Esophagus squamous epithelium (tissue), 5 donors: ENCODE measurements at regions not wholly inside any gene's neighbourhood (a gene's known extent, or its start where the extent isn't known, plus 50 kb on each side); places are given as distances from the start of the nearest gene placed in this dataset.

ENCODE experiments used
- DNase-seq: peaks from one replicate; lab custom pipeline; 2025; lab: John Stamatoyannopoulos, UW
- H3K27ac ChIP-seq, 4 donors: fragments of 200-600 bp; sonication (generic); one replicate each; pipeline ENCODE4 v1.5.1; 2016 to 2019; ENCODE audit warnings: mild to moderate bottlenecking in 1 of 4
- H3K27me3 ChIP-seq, 4 donors: fragments of 200-600 bp; sonication (generic); 1 replicate in 3 of 4; 2 replicates in 1 of 4; pipeline versions ENCODE4 v1.5.1 to v1.6.0; 2017 to 2021; ENCODE audit warnings: antibody characterized with exemption in 1 of 4
- H3K36me3 ChIP-seq, 3 donors: fragments of 200-600 bp; sonication (generic); one replicate each; pipeline ENCODE4 v1.5.1; 2016 to 2019
- H3K4me1 ChIP-seq, 3 donors: fragments of 200-600 bp; sonication (generic); one replicate each; pipeline ENCODE4 v1.5.1; 2017 to 2019
- H3K4me3 ChIP-seq, 4 donors: fragments of 200-600 bp; sonication (generic); 1 replicate in 3 of 4; 2 replicates in 1 of 4; pipeline ENCODE4 v1.5.1; 2016 to 2019; ENCODE audit warnings: mild to moderate bottlenecking in 2 of 4, moderate library complexity in 1 of 4
- H3K9me3 ChIP-seq, 3 donors: fragments of 200-600 bp; sonication (generic); one replicate each; pipeline ENCODE4 v1.5.1; 2016 to 2019
- CTCF ChIP-seq, 6 experiments: fragments of 450-650 bp in 4 of 6; fragments of 200-600 bp in 2 of 6; sonication (generic) in 2 of 6; IDR thresholded peaks; one replicate each; pipeline ENCODE4 v1.5.1; 2016 to 2019; ENCODE audit warnings: antibody characterized with exemption in 6 of 6, mild to moderate bottlenecking in 4 of 6, moderate library complexity in 4 of 6
- POLR2A ChIP-seq, 4 donors: fragments of 450-650 bp; IDR thresholded peaks; one replicate each; pipeline ENCODE4 v1.6.1; 2017; ENCODE audit warnings: antibody characterized with exemption in 4 of 4, mild to moderate bottlenecking in 4 of 4, moderate library complexity in 3 of 4
- whole genome bisulfite sequencing, 2 donors: methylation state at CpG; one replicate each; pipeline ENCODE4 v1.1.5; 2018; 5-methylcytosine and 5-hydroxymethylcytosine counted together
- intact Hi-C: fragments of 100-400 bp; cut with DNase I; formaldehyde crosslinking; loops from one replicate; pipeline ENCODE4 v1.15.0; 2022
- donor health status: DM: yes; HTN: yes; CAD: no.

DNA sequence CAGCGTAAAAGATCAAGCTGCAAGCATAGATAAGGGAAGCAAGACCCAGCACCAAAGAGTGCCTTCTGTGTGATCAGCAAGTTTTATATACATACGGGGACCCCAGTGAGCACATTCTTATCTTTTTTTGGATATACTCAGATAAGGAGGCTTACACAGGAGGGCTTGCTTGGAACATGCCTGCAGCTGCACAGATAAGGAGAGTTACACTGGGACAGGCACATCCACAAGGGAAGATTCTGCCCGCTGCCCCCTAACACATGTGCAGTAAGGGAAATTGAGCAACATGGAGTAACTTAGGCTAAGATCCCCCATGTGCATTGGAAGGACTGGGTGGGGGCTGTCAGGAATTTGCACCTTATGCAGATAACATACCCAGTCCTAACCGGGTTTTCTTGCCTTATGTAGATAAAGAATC is 1334.8 kb downstream of the MRPL39 start:
- H3K36me3 ChIP-seq, result no peaks in the 10 kb centered on the region
- H3K27ac ChIP-seq, result no peak overlapping the region
- DNase-seq, result no peak
- no peak overlapping the region for H3K4me3 ChIP-seq
- no peaks in the 10 kb centered on the region for H3K9me3 ChIP-seq
- intact Hi-C loops, result no loop called here
- H3K27me3 ChIP-seq, result no peaks in the 10 kb centered on the region
- H3K4me1 ChIP-seq, result no peaks in the 10 kb centered on the region
- 40 to 42% methylated on average over 4 of the region's 4 CpGs for WGBS, 2 donors
- TF ChIP-seq POLR2A (IDR thresholded peaks at IDR 0.05) (no peak), CTCF (IDR thresholded peaks at IDR 0.05) (no peak)

GRCh38 chr21:24265987-24266386 is 1341.3 kb downstream of the MRPL39 start:
- H3K36me3 ChIP-seq, result no peaks in the 10 kb centered on the region
- intact Hi-C loops, result no loop called here
- H3K9me3 ChIP-seq, result no peaks in the 10 kb centered on the region
- WGBS, 2 donors, result 55 to 60% methylated on average over 1 of the region's 1 CpG
- H3K27ac ChIP-seq, result no peak overlapping the region
- H3K27me3 ChIP-seq, result no peaks in the 10 kb centered on the region
- H3K4me3 ChIP-seq, result no peak overlapping the region
- TF ChIP-seq POLR2A (IDR thresholded peaks at IDR 0.05) (no peak), CTCF (IDR thresholded peaks at IDR 0.05) (no peak)
- no peaks in the 10 kb centered on the region for H3K4me1 ChIP-seq
- DNase-seq, result no peak

- Histone ChIP-seq H3K9me3 (no peaks in the 10 kb centered on the region), H3K4me3 (no peak overlapping the region), H3K4me1 (no peaks in the 10 kb centered on the region), H3K27ac (no peak overlapping the region), H3K36me3 (no peaks in the 10 kb centered on the region), H3K27me3 (no peaks in the 10 kb centered on the region)
- TF ChIP-seq POLR2A (IDR thresholded peaks at IDR 0.05), result no peak
- TF ChIP-seq CTCF (IDR thresholded peaks at IDR 0.05), result no peak
- intact Hi-C loops, result no loop called here
- no peak for DNase-seq
- 62 to 74% methylated on average over 3 of the region's 3 CpGs for WGBS, 2 donors
These were observed 1346.5 kb downstream of the MRPL39 start for GRCh38 chr21:24260751-24261150.

GRCh38 chr21:24259241-24259640 is 1348.0 kb downstream of the MRPL39 start:
- H3K4me1 ChIP-seq, result no peaks in the 10 kb centered on the region
- no peak overlapping the region for H3K4me3 ChIP-seq
- H3K36me3 ChIP-seq, result no peaks in the 10 kb centered on the region
- WGBS, 2 donors, result 84 to 86% methylated on average over 1 of the region's 1 CpG
- intact Hi-C loops, result no loop called here
- no peaks in the 10 kb centered on the region for H3K27me3 ChIP-seq
- no peak for TF ChIP-seq CTCF (IDR thresholded peaks at IDR 0.05)
- no peak for TF ChIP-seq POLR2A (IDR thresholded peaks at IDR 0.05)
- DNase-seq, result no peak
- H3K27ac ChIP-seq, result no peak overlapping the region
- no peaks in the 10 kb centered on the region for H3K9me3 ChIP-seq

- H3K4me3 ChIP-seq, result no peak overlapping the region
- no peak for DNase-seq
- no peaks in the 10 kb centered on the region for H3K36me3 ChIP-seq
- no peak overlapping the region for H3K27ac ChIP-seq
- H3K9me3 ChIP-seq, result no peaks in the 10 kb centered on the region
- H3K4me1 ChIP-seq, result no peaks in the 10 kb centered on the region
- no peaks in the 10 kb centered on the region for H3K27me3 ChIP-seq
- intact Hi-C loops, result no loop called here
- 50 to 66% methylated on average over 3 of the region's 3 CpGs for WGBS, 2 donors
- no peak for TF ChIP-seq CTCF (IDR thresholded peaks at IDR 0.05)
- TF ChIP-seq POLR2A (IDR thresholded peaks at IDR 0.05), result no peak
These were observed 1351.7 kb downstream of the MRPL39 start for GRCh38 chr21:24255591-24255990.
